ENCODE measurements at regions not wholly inside any gene's neighbourhood (a gene's known extent, or its start where the extent isn't known, plus 50 kb on each side); places are given as distances from the start of the nearest gene placed in this dataset.

DNA sequence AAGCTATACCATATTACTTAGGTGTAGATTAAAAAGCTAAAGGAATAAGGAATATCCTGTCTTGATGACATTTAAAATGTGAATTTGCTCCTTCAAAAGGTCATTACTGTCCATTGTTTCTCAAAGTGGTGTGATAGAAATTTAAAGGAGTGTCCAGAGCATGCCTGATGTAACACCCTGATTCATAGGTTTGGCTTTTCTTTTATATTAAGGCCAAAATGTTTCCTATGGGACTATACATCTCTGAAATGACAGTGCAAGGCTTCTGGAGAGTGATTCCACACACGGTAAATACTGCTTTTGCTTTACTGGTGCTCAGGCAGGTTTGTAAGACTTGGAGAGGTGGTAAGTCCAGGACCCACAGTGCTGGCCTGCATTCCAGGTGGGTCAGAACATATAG lies 289.9 kb downstream of the RFC3 start:
- intact Hi-C loops (cut with micrococcal nuclease) (no loop called here), dilution Hi-C loops (cut with MboI; ENCODE audit: extremely low pct_ligation_motif_present, low sequenced_read_pairs) (no loop called here)
- no peaks in the 10 kb centered on the region for H3K9me1 ChIP-seq (replicated peaks; ENCODE audit: control insufficient read depth, extremely low read depth, insufficient read depth, low read length)
- no peaks in the 10 kb centered on the region for H3K9me3 ChIP-seq (replicated peaks; ENCODE audit: control insufficient read depth, insufficient read depth, low read length)
- H3K27me3 ChIP-seq (ENCODE audit: control insufficient read depth in 2 of 2, insufficient read depth in 2 of 2, low read length in 2 of 2), result no peaks in the 10 kb centered on the region
- H3K4me1 ChIP-seq (ENCODE audit: control insufficient read depth, extremely low read depth, insufficient read depth, low read length), result no peaks in the 10 kb centered on the region
- TF ChIP-seq JUN (IDR thresholded peaks at IDR 0.05; ENCODE audit: borderline replicate concordance, insufficient read depth, insufficient read length, low read depth) (no peak), GATA2 (IDR thresholded peaks at IDR 0.05; ENCODE audit: insufficient read depth, insufficient read length, low read depth, low read length) (no peak), CTCF (IDR thresholded peaks at IDR 0.05; ENCODE audit: extremely low read depth in 1 of 2, insufficient read depth in 1 of 2, low read depth in 1 of 2, low read length in 2 of 2) (no peak), MAX (IDR thresholded peaks at IDR 0.05; ENCODE audit: insufficient read depth, insufficient read length) (no peak), EZH2 (IDR thresholded peaks at IDR 0.05; ENCODE audit: borderline replicate concordance, low read depth, low read length, severe bottlenecking) (no peak), FOS (IDR thresholded peaks at IDR 0.05; ENCODE audit: borderline replicate concordance, insufficient read depth, low read length) (no peak), MYC (IDR thresholded peaks at IDR 0.05; ENCODE audit: low read depth, low read length) (no peak), POLR2A (IDR thresholded peaks at IDR 0.05; ENCODE audit: low read depth, low read length) (no peak), POLR2AphosphoS5 (IDR thresholded peaks at IDR 0.05; ENCODE audit: insufficient read depth, low read depth, low read length) (no peak)
- H3K36me3 ChIP-seq (ENCODE audit: control insufficient read depth in 2 of 2, extremely low read depth in 1 of 2, insufficient read depth in 2 of 2, low read length in 2 of 2), result no peaks in the 10 kb centered on the region
- POLR2A ChIA-PET, result no interaction called here
- no peak overlapping the region for H3K4me2 ChIP-seq (ENCODE audit: insufficient read depth, low read length)
- H2AFZ ChIP-seq (ENCODE audit: low read depth, low read length), result no peak overlapping the region
- FAIRE-seq (no peak), DNase-seq (ENCODE audit: low read depth, low spot score) (no peak)
- H3K4me3 ChIP-seq (replicated peaks in 1 of 3; ENCODE audit: insufficient read depth in 1 of 3, low read depth in 1 of 3, low read length in 3 of 3), result no peak overlapping the region
- no peak overlapping the region for H3K27ac ChIP-seq (ENCODE audit: insufficient read depth, low read depth, low read length)
- no peak overlapping the region for H3K9ac ChIP-seq (replicated peaks; ENCODE audit: extremely low read depth, insufficient read depth, low read length)
- BruUV-seq (replicated peaks), result no TSS peak
- CTCF ChIA-PET, result interaction anchor here (1.3 kb wide), 1 partner anchor 30 kb away, joined by 3 read pairs; no protein-coding TSS in a partner anchor
- H4K20me1 ChIP-seq (replicated peaks; ENCODE audit: control insufficient read depth, extremely low read depth, insufficient read depth, low read length), result no peaks in the 10 kb centered on the region
- no peaks in the 10 kb centered on the region for H3K79me2 ChIP-seq (ENCODE audit: control insufficient read depth, insufficient read depth, low read length)
